ENCODE measurements at regions not wholly inside any gene's neighbourhood (a gene's known extent, or its start where the extent isn't known, plus 50 kb on each side); places are given as distances from the start of the nearest gene placed in this dataset.

GRCh38 chr6:41996997-41997396 lies 53.3 kb upstream of the TAF8 start:
- Mint-ChIP-seq H3K27ac (peak overlapping the region; percentile 3 to 66), H3K36me3 (ENCODE audit: insufficient read depth) (peaks cover 81% of the 10 kb centered on the region), H3K4me3 (no peak overlapping the region), H3K9me3 (no peaks in the 10 kb centered on the region), H3K27me3 (no peaks in the 10 kb centered on the region), H3K4me1 (ENCODE audit: low read depth in 2 of 2) (peaks cover 26 to 43% of the 10 kb centered on the region in 2 donors)
- DNase-seq, result no peak
- no peak for ATAC-seq (replicated peaks)

GRCh38 chr6:41997456-41997855 lies 52.9 kb upstream of the TAF8 start:
- Mint-ChIP-seq H3K27ac (peak overlapping the region; percentile 3 to 66), H3K27me3 (no peaks in the 10 kb centered on the region), H3K9me3 (no peaks in the 10 kb centered on the region), H3K4me1 (ENCODE audit: low read depth in 2 of 2) (peaks cover 26 to 42% of the 10 kb centered on the region in 2 donors), H3K36me3 (ENCODE audit: insufficient read depth) (peaks cover 81% of the 10 kb centered on the region), H3K4me3 (no peak overlapping the region)
- no peak for DNase-seq
- ATAC-seq (replicated peaks), result no peak
